GM19395 (cell line): ENCODE measurements at regions not wholly inside any gene's neighbourhood (a gene's known extent, or its start where the extent isn't known, plus 50 kb on each side); places are given as distances from the start of the nearest gene placed in this dataset.
"Not testable (repeated sequence)": the region's sequence is repeated elsewhere in the genome, so short reads cannot be mapped to it uniquely, and the experiment has no call there.

Experiments
- ATAC-seq: cut with Tn5 transposase; IDR thresholded peaks from one replicate; pipeline ENCODE4 v1.9.1; 2021; ENCODE audit warnings: mild to moderate bottlenecking, moderate library complexity; ENCODE audit not compliant: unreplicated experiment

DNA sequence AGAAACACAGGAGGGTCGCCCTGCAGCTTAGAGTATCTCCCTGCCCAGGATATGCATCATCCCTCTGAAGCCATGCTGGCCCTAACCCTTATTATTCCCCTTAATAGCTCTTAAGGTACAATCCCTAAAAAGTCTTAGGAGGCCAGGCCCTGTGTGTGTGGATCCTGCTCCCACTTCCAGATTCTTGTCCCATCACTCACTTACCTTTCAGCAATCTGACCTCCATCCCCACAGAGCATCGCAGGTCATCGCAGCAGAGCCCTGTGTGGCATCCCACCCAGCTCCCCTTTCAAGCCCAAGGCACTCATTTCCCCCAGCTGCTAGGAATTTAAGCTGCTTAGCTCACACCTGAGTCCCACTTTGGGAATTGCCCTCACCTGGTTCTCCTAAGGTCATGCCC lies 223.8 kb upstream of the SMLR1 start:
- ATAC-seq = no peak

- no peak for ATAC-seq
Measured at GRCh38 chr6:130604841-130605399, 222.3 kb upstream of the SMLR1 start.

- ATAC-seq = no peak
Measured at GRCh38 chr6:130610303-130610702, 216.9 kb upstream of the SMLR1 start.

GRCh38 chr6:130611366-130611765 lies 215.8 kb upstream of the SMLR1 start:
- ATAC-seq = no peak

GRCh38 chr6:130613176-130613575 lies 214.0 kb upstream of the SMLR1 start:
- no peak for ATAC-seq

- no peak for ATAC-seq
Measured at GRCh38 chr6:130615816-130616215, 211.4 kb upstream of the SMLR1 start.

- ATAC-seq = no peak
Measured at GRCh38 chr6:130617658-130618057, 209.5 kb upstream of the SMLR1 start.

DNA sequence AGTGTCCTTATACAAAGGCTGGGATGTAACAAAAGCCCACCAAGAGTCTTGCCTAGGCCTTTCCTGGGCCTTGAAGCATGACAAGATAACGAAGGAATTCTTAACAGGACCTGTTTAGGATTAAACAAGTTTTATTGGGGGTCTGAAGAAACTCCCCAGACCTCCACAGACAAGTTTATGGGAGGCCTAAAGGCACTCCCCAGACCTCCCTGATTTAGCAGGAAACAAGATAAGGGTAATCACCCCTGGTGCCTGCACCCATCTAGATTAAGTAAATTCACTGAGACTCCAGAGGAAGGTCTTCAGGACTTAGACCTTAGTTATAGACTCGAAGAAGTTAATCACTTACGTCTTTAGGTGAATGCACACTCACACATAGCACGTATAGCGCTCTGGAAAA lies 208.4 kb upstream of the SMLR1 start:
- ATAC-seq = not testable (repeated sequence)

DNA sequence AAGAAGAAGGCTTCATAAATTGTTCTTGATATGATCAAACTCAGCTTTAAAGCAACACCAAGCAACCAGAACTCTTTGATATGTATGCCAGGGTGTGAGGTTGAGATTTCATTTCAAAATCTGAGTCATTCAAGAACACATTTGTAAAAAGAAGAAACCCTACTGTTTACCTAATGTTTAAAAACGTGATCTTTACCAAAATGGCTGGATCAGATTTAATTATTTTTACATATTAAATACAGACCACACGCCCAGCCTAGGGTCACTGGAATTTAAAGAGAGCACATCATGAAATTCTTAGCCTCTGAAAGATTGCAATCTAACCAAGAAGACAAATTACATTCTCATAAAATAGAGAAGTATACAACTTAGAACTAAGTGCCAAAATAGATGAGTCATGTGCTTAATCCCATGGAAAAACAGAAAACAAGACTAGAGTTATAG lies 206.8 kb upstream of the SMLR1 start:
- ATAC-seq = no peak

DNA sequence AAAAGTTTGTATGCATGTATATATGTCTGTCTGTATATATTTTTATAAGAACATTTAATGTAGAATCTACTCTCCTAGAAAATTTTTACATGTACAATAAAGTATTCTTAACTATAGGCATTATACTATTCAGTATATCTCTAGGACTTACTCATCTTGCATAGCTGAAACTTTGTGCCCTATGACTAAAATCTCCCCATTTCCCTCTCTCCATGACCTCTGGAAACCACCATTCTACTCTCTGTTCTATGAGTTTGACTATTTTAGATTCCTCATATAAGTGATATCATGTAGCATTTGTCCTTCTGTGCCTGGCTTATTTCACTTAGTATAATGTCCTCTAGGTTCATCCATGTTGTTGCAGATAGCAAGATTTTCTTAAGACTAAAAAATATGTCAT lies 205.1 kb upstream of the SMLR1 start:
- ATAC-seq = no peak

GRCh38 chr6:130624046-130624445 lies 203.2 kb upstream of the SMLR1 start:
- ATAC-seq = peak; percentile 44

DNA sequence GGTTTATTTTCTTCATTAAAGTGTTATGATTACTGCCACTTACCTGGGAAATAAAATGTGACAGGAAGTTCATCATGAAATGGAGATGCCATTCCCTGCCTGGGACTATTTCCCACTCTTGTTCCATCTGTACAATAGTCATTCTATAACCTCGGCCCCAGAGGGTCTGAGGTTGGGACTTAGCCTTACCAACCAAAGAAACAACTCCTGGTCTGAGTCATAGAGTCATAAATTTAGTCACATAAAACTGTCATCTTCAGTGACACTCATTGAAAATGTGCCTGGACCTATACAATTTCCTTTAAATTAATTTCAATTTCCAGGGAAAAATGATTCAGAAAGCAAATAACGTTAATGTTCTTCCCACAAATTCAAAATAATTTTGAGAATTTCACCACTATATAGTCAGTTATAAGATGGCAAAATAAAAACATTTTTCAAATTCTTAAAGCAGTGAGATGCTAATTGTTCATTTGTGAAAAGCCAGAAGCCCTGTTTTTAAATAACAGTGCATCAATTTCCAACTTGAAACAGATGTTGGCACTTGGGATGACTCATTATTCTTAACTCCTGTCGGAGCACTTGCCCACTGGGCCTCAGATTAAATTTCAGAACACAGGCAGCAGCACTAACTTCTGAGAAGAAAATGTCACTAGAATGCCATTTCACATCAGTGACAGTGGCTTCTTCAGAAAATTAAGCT lies 201.2 kb upstream of the SMLR1 start:
- ATAC-seq = peak; percentile 82

DNA sequence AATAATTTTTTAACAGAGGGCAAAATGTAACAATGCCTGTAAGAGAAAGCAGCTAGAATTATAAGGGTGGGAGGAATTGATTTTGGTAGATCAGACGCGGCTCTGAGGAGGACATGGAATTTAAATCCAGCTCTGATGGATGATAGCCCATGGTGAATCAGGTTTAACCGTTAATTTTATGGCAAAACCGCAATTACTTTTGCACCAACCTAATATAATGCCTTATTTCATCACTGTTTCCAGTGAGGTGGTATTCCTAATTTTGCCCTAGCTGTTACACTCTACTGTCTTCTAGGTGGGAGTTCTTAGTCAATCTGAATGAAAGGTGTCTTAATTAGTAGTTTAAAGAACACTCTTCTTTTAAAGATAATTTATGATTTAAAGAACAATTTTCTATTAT lies 198.3 kb upstream of the SMLR1 start:
- no peak for ATAC-seq

DNA sequence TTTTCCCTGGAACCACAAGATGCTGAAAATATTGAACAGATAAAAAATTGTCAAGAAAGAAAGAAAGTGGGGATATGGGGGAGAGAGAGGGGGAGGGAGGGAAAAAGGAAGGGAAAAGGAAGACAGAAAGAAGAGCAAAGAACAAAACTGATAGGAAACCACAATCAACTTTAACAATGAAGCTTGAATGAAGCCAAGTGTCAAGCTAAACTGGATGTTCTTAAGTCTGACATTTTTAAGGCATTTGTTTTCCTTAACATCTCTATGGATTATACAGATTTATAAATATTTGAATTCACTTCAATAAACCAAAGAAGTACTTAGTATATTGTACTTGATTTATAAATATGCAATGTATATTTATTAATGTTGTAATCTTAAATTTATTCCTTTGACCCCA lies 197.6 kb upstream of the SMLR1 start:
- ATAC-seq = no peak

DNA sequence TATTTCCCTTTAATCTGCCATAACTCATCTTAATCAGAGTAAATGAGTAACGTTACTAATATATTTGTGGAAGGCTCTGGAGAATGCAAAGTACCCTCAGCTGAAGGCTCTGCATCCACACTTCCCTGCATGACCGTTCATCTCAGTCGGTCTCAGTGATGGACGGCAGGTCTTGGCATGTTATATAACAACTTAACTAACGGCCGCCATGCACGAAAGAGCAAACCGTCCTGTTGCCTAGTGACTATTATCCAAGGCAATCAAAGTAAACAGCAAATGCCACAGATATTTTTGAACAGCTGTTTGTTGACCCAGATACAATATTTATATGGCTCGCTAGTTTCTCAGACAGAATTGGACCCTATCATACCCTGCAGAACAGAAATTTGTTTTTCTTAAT lies 194.9 kb upstream of the SMLR1 start:
- ATAC-seq = no peak

DNA sequence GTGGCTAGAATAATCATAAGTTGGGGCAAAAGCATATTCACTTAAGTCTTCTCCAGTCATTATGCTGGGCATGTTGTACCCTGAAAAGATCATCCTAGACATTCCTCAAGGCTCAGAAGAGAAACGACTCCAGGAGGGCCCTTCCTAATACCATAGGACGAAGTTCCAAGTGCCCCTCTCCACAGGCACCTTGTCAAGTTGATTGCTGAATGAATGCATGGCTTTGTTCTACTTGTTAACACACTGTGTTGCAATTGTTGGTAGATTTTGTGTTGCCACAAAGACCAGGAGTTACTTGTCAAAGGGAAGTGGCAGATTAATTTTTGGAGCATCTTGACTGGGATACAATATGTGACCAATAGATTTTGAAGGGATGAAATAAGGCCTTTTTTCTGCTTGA lies 194.3 kb upstream of the SMLR1 start:
- ATAC-seq = no peak

DNA sequence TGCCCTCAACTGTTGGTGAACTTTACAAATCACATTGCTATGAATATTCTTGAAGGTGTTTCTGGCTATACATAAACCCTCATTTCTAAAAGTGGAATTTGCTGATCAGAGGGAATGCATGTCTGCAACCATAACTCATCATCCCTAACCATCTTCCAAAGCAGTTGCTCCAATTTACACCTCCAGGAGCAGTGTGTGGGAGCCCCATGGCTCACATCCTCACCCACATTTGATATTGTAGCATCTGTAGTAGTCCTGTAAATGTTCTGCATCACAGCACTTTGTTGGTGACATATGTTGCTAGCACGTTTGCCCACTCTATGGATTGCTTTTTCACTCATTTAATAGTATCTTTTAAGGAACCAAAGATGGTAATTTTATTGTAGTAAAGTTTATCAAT lies 183.8 kb upstream of the SMLR1 start:
- no peak for ATAC-seq

- no peak for ATAC-seq
Measured at GRCh38 chr6:130644175-130644574, 183.0 kb upstream of the SMLR1 start.

- ATAC-seq = not testable (repeated sequence)
Measured at GRCh38 chr6:130644769-130645168, 182.4 kb upstream of the SMLR1 start.

GRCh38 chr6:130647246-130647645 lies 180.0 kb upstream of the SMLR1 start:
- ATAC-seq = no peak

DNA sequence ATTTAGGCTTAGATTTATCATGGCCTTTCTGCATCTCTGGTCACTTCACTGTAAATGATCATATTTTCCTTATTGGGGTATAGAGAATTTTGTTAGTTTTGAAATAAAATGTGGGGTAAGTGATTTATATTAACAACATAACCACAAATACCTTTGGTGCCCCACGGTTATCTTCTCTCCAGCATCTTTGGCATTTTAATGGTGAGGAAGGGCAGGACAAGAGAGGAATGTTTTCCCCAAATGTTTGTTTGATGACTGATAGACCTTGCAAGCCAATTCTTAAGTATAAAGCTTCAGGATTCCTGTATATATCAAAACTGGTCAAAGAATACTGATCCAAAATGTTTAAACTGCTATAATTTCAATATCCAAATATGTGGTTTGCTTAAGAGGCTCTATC lies 171.6 kb upstream of the SMLR1 start:
- no peak for ATAC-seq

- no peak for ATAC-seq
Measured at GRCh38 chr6:130661077-130661476, 166.1 kb upstream of the SMLR1 start.

DNA sequence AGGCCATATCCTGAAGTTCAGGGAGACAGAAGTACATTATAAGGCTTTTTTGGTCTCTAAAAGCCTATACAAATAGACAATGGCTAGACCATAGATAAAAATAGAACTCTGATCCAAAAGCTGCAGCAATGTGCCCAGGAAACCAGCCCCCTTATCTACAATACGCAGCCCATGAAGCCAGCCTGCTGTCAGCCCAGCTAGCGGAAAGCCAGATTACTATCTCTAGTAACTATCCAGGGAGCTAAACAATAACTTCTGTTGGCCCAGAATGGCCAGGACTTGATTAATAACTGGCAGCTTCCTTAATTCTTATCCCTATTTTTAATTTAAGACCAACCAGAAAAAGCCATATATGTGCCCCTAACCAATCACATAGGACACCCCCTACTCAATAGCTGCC lies 160.4 kb upstream of the SMLR1 start:
- ATAC-seq = no peak
